PC-3 (cell line): ENCODE measurements at regions not wholly inside any gene's neighbourhood (a gene's known extent, or its start where the extent isn't known, plus 50 kb on each side); places are given as distances from the start of the nearest gene placed in this dataset.

Experiments
- ATAC-seq: fragments of 200-7000 bp; cut with Tn5 transposase; 2 replicates; pipeline ENCODE4 v1.9.1; 2020; ENCODE audit warnings: mild to moderate bottlenecking, moderate library complexity
- BruUV-seq: library from RNA; stranded (reverse); fragments of 400-500 nt; replicated peaks from 2 replicates; lab custom pipeline; 2021; lab: Mats Ljungman, UMichigan
- CTCF ChIA-PET: fragments of 300-600 bp; sonication (Branson Sonifier 250); formaldehyde crosslinking; loops from one replicate; lab custom pipeline; 2022; ENCODE audit warnings: antibody characterized with exemption; lab: Charles Lee
- POLR2A ChIA-PET: fragments of 300-600 bp; sonication (Branson Sonifier 250); formaldehyde crosslinking; loops from one replicate; lab custom pipeline; 2022; ENCODE audit warnings: antibody characterized with exemption; ENCODE audit not compliant: unreplicated experiment; lab: Charles Lee
- DNase-seq: peaks from one replicate; pipeline ENCODE4 v3.0.0-alpha.2; 2015
- H2AFZ ChIP-seq: fragments of 300-600 bp; sonication (generic); 2 replicates; pipeline ENCODE4 v1.6.0; 2016; ENCODE audit warnings: antibody characterized with exemption, low read length
- H3F3A ChIP-seq: fragments of 300-600 bp; sonication (generic); one replicate; pipeline ENCODE4 v1.6.0; 2017; ENCODE audit warnings: antibody characterized with exemption, low read length, control low read depth, mild to moderate bottlenecking; ENCODE audit not compliant: unreplicated experiment
- H3K27ac ChIP-seq: fragments of 300-600 bp; sonication (generic); 2 replicates; pipeline ENCODE4 v1.5.1; 2016; ENCODE audit warnings: mild to moderate bottlenecking, low read length
- H3K27me3 ChIP-seq: fragments of 300-600 bp; sonication (generic); 2 replicates; pipeline ENCODE4 v1.6.1; 2016; ENCODE audit warnings: low read length, mixed read lengths
- H3K36me3 ChIP-seq: fragments of 300-600 bp; sonication (generic); 2 replicates; pipeline ENCODE4 v1.6.1; 2016; ENCODE audit warnings: low read depth, mixed run types, low read length, mixed read lengths
- H3K4me1 ChIP-seq: fragments of 300-600 bp; sonication (generic); 2 replicates; pipeline ENCODE4 v1.5.1; 2016; ENCODE audit warnings: low read length; ENCODE audit not compliant: insufficient read depth
- H3K4me2 ChIP-seq: fragments of 300-600 bp; sonication (generic); 2 replicates; pipeline ENCODE4 v1.6.0; 2016; ENCODE audit warnings: low read length
- H3K4me3 ChIP-seq: fragments of 300-600 bp; sonication (generic); 2 replicates; pipeline ENCODE4 v1.5.1; 2016; ENCODE audit warnings: mild to moderate bottlenecking, low read length, mixed read lengths
- H3K79me2 ChIP-seq: fragments of 300-600 bp; sonication (generic); 2 replicates; pipeline ENCODE4 v1.6.1; 2017; ENCODE audit warnings: low read length, mixed read lengths
- H3K9ac ChIP-seq: fragments of 300-600 bp; sonication (generic); 2 replicates; pipeline ENCODE4 v1.6.0; 2016; ENCODE audit warnings: mild to moderate bottlenecking, low read length
- H3K9me2 ChIP-seq: fragments of 300-600 bp; sonication (generic); replicated peaks from 2 replicates; pipeline ENCODE4 v1.6.1; 2016; ENCODE audit warnings: mixed run types, low read length, mixed read lengths
- H3K9me3 ChIP-seq: fragments of 300-600 bp; sonication (generic); 2 replicates; pipeline ENCODE4 v1.6.1; 2016; ENCODE audit warnings: low read length, mixed read lengths
- H4K20me1 ChIP-seq: fragments of 300-600 bp; sonication (generic); 2 replicates; pipeline ENCODE4 v1.6.1; 2016; ENCODE audit warnings: low read length, mixed read lengths
- EZH2 ChIP-seq: fragments of 300-600 bp; sonication (generic); IDR thresholded peaks from one replicate; pipeline ENCODE4 v1.6.1; 2017; ENCODE audit warnings: antibody characterized with exemption, mild to moderate bottlenecking, low read length; ENCODE audit not compliant: unreplicated experiment
- EZH2phosphoT487 ChIP-seq: fragments of 300-600 bp; sonication (generic); IDR thresholded peaks from 2 replicates; pipeline ENCODE4 v1.6.1; 2018; ENCODE audit warnings: mild to moderate bottlenecking, antibody characterized with exemption, low read length, borderline replicate concordance
- intact Hi-C: fragments of 100-400 bp; cut with micrococcal nuclease; formaldehyde crosslinking; loops from 2 replicates; pipeline ENCODE4 v1.9.0; 2023
- TF ChIP-seq, protein P1 (sequence below): fragments of 300-600 bp; sonication (generic); conservative IDR thresholded peaks from 2 replicates; pipeline ENCODE4 v1.5.1; 2017; ENCODE audit warnings: antibody characterized with exemption, low read depth, mild to moderate bottlenecking, low read length

DNA sequence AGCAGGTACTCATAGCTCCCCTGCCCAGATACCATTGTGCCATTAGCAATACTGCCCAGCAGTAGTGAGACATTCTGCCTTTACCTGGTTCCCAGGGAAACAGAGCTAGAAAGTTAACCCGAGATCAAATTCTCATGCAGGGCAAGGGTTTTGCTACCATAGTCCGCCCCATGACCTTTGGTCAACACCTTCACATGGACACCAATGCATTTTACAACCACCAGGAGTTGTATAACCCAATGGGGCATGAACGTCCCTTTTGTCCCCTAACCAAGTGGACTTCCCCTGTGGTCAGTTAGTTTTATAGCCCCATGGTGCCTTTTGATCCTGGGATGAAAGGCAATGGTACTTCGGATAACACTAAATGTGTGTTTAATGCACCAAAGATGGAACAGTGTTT lies 151.7 kb upstream of the IQSEC1 start:
- CTCF ChIA-PET: no interaction called here
- POLR2A ChIA-PET: no interaction called here

DNA sequence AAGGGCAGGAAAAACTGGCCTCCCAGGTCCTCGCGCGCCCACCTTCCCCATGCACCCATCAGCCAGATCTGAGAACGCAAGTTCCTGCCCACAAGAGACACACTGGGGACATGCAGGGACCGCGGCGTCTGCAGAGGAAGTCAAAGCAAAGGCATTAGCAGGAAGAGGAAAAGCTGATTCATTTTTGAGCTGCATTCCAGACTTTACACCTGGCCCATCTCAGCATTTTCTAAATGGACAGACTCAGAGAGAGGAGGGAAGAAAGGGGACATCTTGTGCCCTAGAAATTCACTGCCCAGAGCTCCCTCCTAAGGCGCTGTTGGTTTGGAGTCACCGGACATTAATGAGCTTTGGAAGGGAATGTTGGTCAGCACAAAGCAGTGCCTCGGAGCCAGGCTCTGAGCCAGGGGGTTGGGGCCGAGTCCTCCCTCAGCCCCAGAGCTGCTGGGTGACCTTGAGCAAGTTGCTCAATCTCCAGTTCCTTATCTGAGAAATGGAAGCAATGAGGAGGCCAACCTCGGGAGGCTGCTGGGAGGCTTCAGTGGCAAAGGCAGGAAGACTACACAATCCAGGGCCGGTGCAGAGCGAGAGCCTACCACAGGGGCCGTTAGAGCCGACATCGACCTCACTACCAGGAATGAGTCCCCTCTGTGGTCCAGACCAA lies 150.5 kb upstream of the IQSEC1 start:
- Histone ChIP-seq H3K4me2 (no peak overlapping the region), H2AFZ (no peak overlapping the region), H3K9me3 (no peaks in the 10 kb centered on the region), H3K9me2 (no peaks in the 10 kb centered on the region), H3K27ac (no peak overlapping the region), H3K27me3 (no peaks in the 10 kb centered on the region), H3F3A (no peaks in the 10 kb centered on the region), H3K4me1 (peaks cover 20% of the 10 kb centered on the region), H3K9ac (no peak overlapping the region), H3K36me3 (no peaks in the 10 kb centered on the region), H3K79me2 (no peaks in the 10 kb centered on the region), H3K4me3 (no peak overlapping the region), H4K20me1 (no peaks in the 10 kb centered on the region)
- intact Hi-C loops: no loop called here
- ChIA-PET POLR2A (interaction anchor here (0.7 kb wide), 1 partner anchor 132 kb away, joined by 6 read pairs; no protein-coding TSS in a partner anchor), CTCF (no interaction called here)
- TF ChIP-seq, protein P1, sequence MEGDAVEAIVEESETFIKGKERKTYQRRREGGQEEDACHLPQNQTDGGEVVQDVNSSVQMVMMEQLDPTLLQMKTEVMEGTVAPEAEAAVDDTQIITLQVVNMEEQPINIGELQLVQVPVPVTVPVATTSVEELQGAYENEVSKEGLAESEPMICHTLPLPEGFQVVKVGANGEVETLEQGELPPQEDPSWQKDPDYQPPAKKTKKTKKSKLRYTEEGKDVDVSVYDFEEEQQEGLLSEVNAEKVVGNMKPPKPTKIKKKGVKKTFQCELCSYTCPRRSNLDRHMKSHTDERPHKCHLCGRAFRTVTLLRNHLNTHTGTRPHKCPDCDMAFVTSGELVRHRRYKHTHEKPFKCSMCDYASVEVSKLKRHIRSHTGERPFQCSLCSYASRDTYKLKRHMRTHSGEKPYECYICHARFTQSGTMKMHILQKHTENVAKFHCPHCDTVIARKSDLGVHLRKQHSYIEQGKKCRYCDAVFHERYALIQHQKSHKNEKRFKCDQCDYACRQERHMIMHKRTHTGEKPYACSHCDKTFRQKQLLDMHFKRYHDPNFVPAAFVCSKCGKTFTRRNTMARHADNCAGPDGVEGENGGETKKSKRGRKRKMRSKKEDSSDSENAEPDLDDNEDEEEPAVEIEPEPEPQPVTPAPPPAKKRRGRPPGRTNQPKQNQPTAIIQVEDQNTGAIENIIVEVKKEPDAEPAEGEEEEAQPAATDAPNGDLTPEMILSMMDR: no peak
- no peak for TF ChIP-seq EZH2phosphoT487
- no peak for TF ChIP-seq EZH2
- DNase-seq (peak; percentile 17), ATAC-seq (no peak)
- no TSS peak for BruUV-seq

More for the DNA sequence above, 151.7 kb upstream of the IQSEC1 start:
- Histone ChIP-seq H3K36me3 (no peaks in the 10 kb centered on the region), H3F3A (no peaks in the 10 kb centered on the region), H3K4me1 (peaks cover 22% of the 10 kb centered on the region), H3K27me3 (no peaks in the 10 kb centered on the region), H3K9ac (no peak overlapping the region), H3K4me3 (no peak overlapping the region), H3K27ac (no peak overlapping the region), H4K20me1 (no peaks in the 10 kb centered on the region), H3K9me3 (no peaks in the 10 kb centered on the region), H2AFZ (no peak overlapping the region), H3K4me2 (no peak overlapping the region), H3K79me2 (no peaks in the 10 kb centered on the region), H3K9me2 (no peaks in the 10 kb centered on the region)
- no TSS peak for BruUV-seq
- no peak for TF ChIP-seq EZH2phosphoT487
- TF ChIP-seq, protein P1: no peak
- no peak for TF ChIP-seq EZH2
- ATAC-seq (no peak), DNase-seq (no peak)
- intact Hi-C loops: loop anchor here (5.0 kb wide), 1 partner anchor 133 kb away; no protein-coding TSS in a partner anchor

DNA sequence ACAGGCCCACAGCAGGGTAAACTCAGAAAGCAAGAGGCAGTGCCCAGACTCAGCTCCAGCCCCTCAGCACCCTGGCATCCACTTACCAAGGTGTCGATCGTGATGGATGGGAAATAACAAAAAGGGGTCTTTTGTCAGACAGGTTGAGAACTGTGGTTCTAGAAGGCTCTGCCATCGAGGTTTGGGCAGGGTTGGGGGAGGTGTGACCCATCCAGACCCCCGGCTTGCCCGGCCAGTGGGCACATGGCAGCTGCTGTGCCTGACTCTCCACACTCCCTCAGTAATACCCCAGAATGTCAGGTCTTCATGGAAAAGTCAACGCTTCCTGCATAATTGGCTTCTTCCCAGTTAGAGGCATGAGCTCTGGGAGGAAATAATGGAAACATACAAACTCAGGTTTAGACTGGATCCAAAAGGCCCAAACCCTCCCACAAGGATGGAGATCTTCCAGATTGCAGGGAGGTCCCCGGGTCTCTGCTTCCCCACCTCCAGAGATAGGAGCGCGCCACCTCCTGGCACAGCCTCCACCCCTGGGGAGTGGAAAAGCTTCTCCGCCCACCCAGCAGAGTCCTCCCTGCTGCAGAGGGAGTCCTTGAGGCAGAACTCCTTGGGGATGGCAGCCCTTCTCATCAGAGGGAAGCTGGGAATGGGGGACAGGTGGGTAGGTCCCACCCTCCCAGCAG lies 149.8 kb upstream of the IQSEC1 start:
- no peaks in the 10 kb centered on the region for H3F3A ChIP-seq
- no peak overlapping the region for H2AFZ ChIP-seq
- CTCF ChIA-PET: no interaction called here
- DNase-seq: no peak
- TF ChIP-seq, protein P1: no peak
- H4K20me1 ChIP-seq: no peaks in the 10 kb centered on the region
- H3K4me1 ChIP-seq: peaks cover 27% of the 10 kb centered on the region
- no peak overlapping the region for H3K27ac ChIP-seq
- no peak overlapping the region for H3K4me2 ChIP-seq
- BruUV-seq: no TSS peak
- H3K9me3 ChIP-seq: no peaks in the 10 kb centered on the region
- H3K9ac ChIP-seq: no peak overlapping the region
- intact Hi-C loops: no loop called here
- no peaks in the 10 kb centered on the region for H3K9me2 ChIP-seq
- no peak overlapping the region for H3K4me3 ChIP-seq
- no peaks in the 10 kb centered on the region for H3K79me2 ChIP-seq
- POLR2A ChIA-PET: interaction anchor here (0.7 kb wide), 1 partner anchor 131 kb away, joined by 6 read pairs; no protein-coding TSS in a partner anchor
- no peak for ATAC-seq
- H3K36me3 ChIP-seq: no peaks in the 10 kb centered on the region
- H3K27me3 ChIP-seq: no peaks in the 10 kb centered on the region
